HEK293 (cell line): ENCODE measurements at regions not wholly inside any gene's neighbourhood (a gene's known extent, or its start where the extent isn't known, plus 50 kb on each side); places are given as distances from the start of the nearest gene placed in this dataset.

Experiments used
- CTCF ChIA-PET: fragments of 350-600 bp; formaldehyde crosslinking; extraction: SDS; loops from one replicate; lab custom pipeline; 2021; ENCODE audit warnings: antibody characterized with exemption; lab: Yijun Ruan, JAX
- POLR2A ChIA-PET: fragments of 300-600 bp; formaldehyde crosslinking; extraction: SDS; loops from one replicate; lab custom pipeline; 2020; ENCODE audit warnings: antibody characterized with exemption, inconsistent platforms; lab: Yijun Ruan, JAX
- H3K27ac ChIP-seq: fragments of 200-500 bp; sonication (Bioruptor generic); 2 replicates; pipeline ENCODE4 v1.5.1; 2014; ENCODE audit warnings: low read depth, low read length, control low read depth, inconsistent platforms; ENCODE audit errors: extremely low read depth
- H3K36me3 ChIP-seq, 2 experiments: fragments of 200-500 bp in 1 of 2; sonication (Bioruptor generic) in 1 of 2; 1 replicate in 1 of 2; 2 replicates in 1 of 2; pipeline ENCODE4 v1.5.1; 2014 to 2017; ENCODE audit warnings: inconsistent platforms in 2 of 2, low read length in 2 of 2; ENCODE audit not compliant: control insufficient read depth in 2 of 2, insufficient read depth in 1 of 2
- H3K4me1 ChIP-seq: fragments of 200-500 bp; sonication (Bioruptor generic); 2 replicates; pipeline ENCODE4 v1.5.1; 2014; ENCODE audit warnings: mild to moderate bottlenecking, low read length, inconsistent platforms; ENCODE audit not compliant: control insufficient read depth, insufficient read depth
- H3K4me3 ChIP-seq: 2 replicates; pipeline ENCODE4 v1.5.1; 2011; ENCODE audit warnings: low read depth, mild to moderate bottlenecking, control low read depth, low read length, moderate library complexity
- H3K9me3 ChIP-seq: fragments of 200-500 bp; sonication (Bioruptor generic); 2 replicates; pipeline ENCODE4 v1.5.1; 2014; ENCODE audit warnings: low read depth, low read length, inconsistent platforms; ENCODE audit not compliant: control insufficient read depth, insufficient read depth
- HOXC10 ChIP-seq: sonication (generic); formaldehyde crosslinking; IDR thresholded peaks from 2 replicates; pipeline ENCODE4 v1.8.1; 2023; ENCODE audit warnings: mild to moderate bottlenecking, missing genetic modification reagents
- KLF16 ChIP-seq: fragments of 450-650 bp; formaldehyde crosslinking; IDR thresholded peaks from 2 replicates; pipeline ENCODE4 v1.5.1; 2017; ENCODE audit warnings: missing biosample characterization, missing genetic modification characterization
- PRDM6 ChIP-seq: fragments of 450-650 bp; formaldehyde crosslinking; IDR thresholded peaks from 2 replicates; pipeline ENCODE4 v1.5.1; 2017; ENCODE audit warnings: missing biosample characterization, missing genetic modification characterization
- RBAK ChIP-seq: fragments of 450-650 bp; formaldehyde crosslinking; IDR thresholded peaks from 2 replicates; pipeline ENCODE4 v1.5.1; 2016; ENCODE audit warnings: missing biosample characterization, missing genetic modification characterization
- SCRT1 ChIP-seq: fragments of 450-650 bp; formaldehyde crosslinking; IDR thresholded peaks from 2 replicates; pipeline ENCODE4 v1.5.1; 2016; ENCODE audit warnings: missing biosample characterization, missing genetic modification characterization, borderline replicate concordance
- TSHZ1 ChIP-seq: fragments of 450-650 bp; formaldehyde crosslinking; IDR thresholded peaks from 2 replicates; pipeline ENCODE4 v1.5.1; 2016; ENCODE audit warnings: missing biosample characterization, missing genetic modification characterization, borderline replicate concordance
- ZBTB11 ChIP-seq: fragments of 450-650 bp; formaldehyde crosslinking; conservative IDR thresholded peaks from 2 replicates; pipeline ENCODE4 v1.5.1; 2016; ENCODE audit warnings: low read depth, missing biosample characterization, missing genetic modification characterization
- ZNF114 ChIP-seq: fragments of 450-650 bp; formaldehyde crosslinking; IDR thresholded peaks from 2 replicates; pipeline ENCODE4 v1.5.0; 2017; ENCODE audit warnings: missing biosample characterization, missing genetic modification characterization
- ZNF132 ChIP-seq: fragments of 450-650 bp; formaldehyde crosslinking; IDR thresholded peaks from 2 replicates; pipeline ENCODE4 v1.5.1; 2017; ENCODE audit warnings: missing biosample characterization, missing genetic modification characterization, borderline replicate concordance
- ZNF155 ChIP-seq: fragments of 450-650 bp; formaldehyde crosslinking; IDR thresholded peaks from 2 replicates; pipeline ENCODE4 v1.5.1; 2016; ENCODE audit warnings: missing biosample characterization, missing genetic modification characterization
- ZNF175 ChIP-seq: fragments of 450-650 bp; formaldehyde crosslinking; IDR thresholded peaks from 2 replicates; pipeline ENCODE4 v1.5.1; 2016; ENCODE audit warnings: missing biosample characterization, missing genetic modification characterization
- ZNF221 ChIP-seq: fragments of 450-650 bp; formaldehyde crosslinking; IDR thresholded peaks from 2 replicates; pipeline ENCODE4 v1.5.1; 2017; ENCODE audit warnings: missing biosample characterization, missing genetic modification characterization, borderline replicate concordance
- ZNF274 ChIP-seq, 2 experiments: fragments of 200-500 bp in 1 of 2; fragments of 450-650 bp in 1 of 2; sonication (Bioruptor generic) in 1 of 2; formaldehyde crosslinking in 1 of 2; IDR thresholded peaks; 2 replicates each; pipeline versions ENCODE4 v1.5.1 to v1.6.1; 2014 to 2016; ENCODE audit warnings: borderline replicate concordance in 1 of 2, inconsistent platforms in 1 of 2, low read length in 1 of 2, missing biosample characterization in 1 of 2, missing genetic modification characterization in 1 of 2
- ZNF302 ChIP-seq: fragments of 450-650 bp; formaldehyde crosslinking; IDR thresholded peaks from 2 replicates; pipeline ENCODE4 v1.5.1; 2016; ENCODE audit warnings: missing biosample characterization, missing genetic modification characterization, low read depth
- ZNF416 ChIP-seq: fragments of 450-650 bp; formaldehyde crosslinking; IDR thresholded peaks from 2 replicates; pipeline ENCODE4 v1.5.1; 2016; ENCODE audit warnings: missing biosample characterization, missing genetic modification characterization
- ZNF423 ChIP-seq: fragments of 450-650 bp; formaldehyde crosslinking; IDR thresholded peaks from 2 replicates; pipeline ENCODE4 v1.5.1; 2016; ENCODE audit warnings: missing biosample characterization, missing genetic modification characterization

- TF ChIP-seq RBAK (tag by site-specific recombination) (no peak), ZNF221 (no peak), TSHZ1 (no peak), ZNF114 (no peak), PRDM6 (tag by site-specific recombination) (no peak), ZNF416 (no peak)
These were observed 435.9 kb upstream of the PDE3A start (continued) for GRCh38 chr12:19932413-19932812.

DNA sequence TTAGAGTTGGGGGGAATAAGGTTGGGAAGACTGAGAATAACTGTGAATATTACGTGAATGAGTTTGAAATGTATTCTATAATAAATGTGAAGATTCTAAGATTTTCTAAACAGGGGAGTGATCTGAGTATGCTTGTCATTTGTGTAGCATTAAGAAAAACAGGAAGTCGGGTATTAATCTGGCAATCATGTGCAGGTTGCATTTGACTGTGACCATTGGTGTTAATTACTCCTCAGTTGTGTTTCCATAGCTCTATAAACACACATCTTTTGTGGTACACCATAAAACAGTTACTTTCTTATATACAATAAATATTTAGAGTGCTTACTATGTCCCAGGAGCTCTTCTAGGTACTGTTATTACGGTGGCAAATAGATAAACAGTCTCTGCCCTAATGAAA is 434.4 kb upstream of the PDE3A start:
- H3K4me3 ChIP-seq: no peak overlapping the region
- no peaks in the 10 kb centered on the region for H3K4me1 ChIP-seq
- ChIA-PET POLR2A (no interaction called here), CTCF (no interaction called here)
- H3K27ac ChIP-seq: no peak overlapping the region
- H3K9me3 ChIP-seq: no peaks in the 10 kb centered on the region
- no peaks in the 10 kb centered on the region for H3K36me3 ChIP-seq
- TF ChIP-seq HOXC10 (CRISPR knock-in tag) (no peak), SCRT1 (tag by site-specific recombination) (no peak), ZNF274 (IDR thresholded peaks at IDR 0.05; ENCODE audit: low read length) (no peak), ZNF274 (tag by site-specific recombination; IDR thresholded peaks at IDR 0.05; ENCODE audit: borderline replicate concordance) (no peak), KLF16 (tag by site-specific recombination) (no peak), ZNF302 (tag by site-specific recombination) (no peak), ZNF132 (tag by site-specific recombination) (no peak)

DNA sequence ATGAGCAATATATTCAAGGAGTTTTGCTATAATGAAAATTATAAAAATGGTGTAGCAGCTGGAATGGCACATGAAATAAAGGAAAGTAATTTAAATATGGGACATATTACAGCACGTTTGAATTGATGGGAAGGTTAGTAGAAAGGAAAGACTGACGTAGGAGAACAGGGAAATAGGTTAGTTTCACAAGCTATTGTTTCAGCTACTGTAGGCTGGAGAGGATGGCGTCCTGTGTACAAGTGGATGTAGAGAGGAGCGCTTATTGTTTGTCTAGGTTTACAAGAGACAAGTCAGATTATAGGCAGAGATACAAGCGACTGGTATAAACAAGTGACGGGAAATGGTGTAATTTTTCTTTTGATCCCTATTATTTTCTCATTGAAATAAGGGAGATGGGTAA is 431.2 kb upstream of the PDE3A start:
- no peak overlapping the region for H3K4me3 ChIP-seq
- no peak overlapping the region for H3K27ac ChIP-seq
- TF ChIP-seq ZNF155 (tag by site-specific recombination) (no peak), ZNF175 (tag by site-specific recombination) (no peak), ZBTB11 (tag by site-specific recombination) (no peak), ZNF423 (tag by site-specific recombination) (no peak)
- no peaks in the 10 kb centered on the region for H3K9me3 ChIP-seq
- ChIA-PET POLR2A (no interaction called here), CTCF (no interaction called here)
- H3K36me3 ChIP-seq: no peaks in the 10 kb centered on the region
- H3K4me1 ChIP-seq: no peaks in the 10 kb centered on the region
